WTC11 (cell line): ENCODE measurements at regions not wholly inside any gene's neighbourhood (a gene's known extent, or its start where the extent isn't known, plus 50 kb on each side); places are given as distances from the start of the nearest gene placed in this dataset.

Source experiments
- ATAC-seq: fragments of 200-7000 bp; cut with Tn5 transposase; 2 replicates; pipeline ENCODE4 v1.10.0; 2021; ENCODE audit warnings: mild to moderate bottlenecking, moderate library complexity
- CTCF ChIA-PET: fragments of 300-600 bp; sonication (Branson Sonifier 250); formaldehyde crosslinking; loops from one replicate; lab custom pipeline; 2021; ENCODE audit warnings: antibody characterized with exemption; lab: Charles Lee
- POLR2A ChIA-PET: fragments of 350-600 bp; sonication (Branson Sonifier 250); formaldehyde crosslinking; loops from one replicate; lab custom pipeline; 2021; ENCODE audit warnings: antibody characterized with exemption; lab: Charles Lee
- DNase-seq: peaks from one replicate; pipeline ENCODE4 v3.0.0; 2021; ENCODE audit warnings: low spot score
- H3K27ac Mint-ChIP-seq: 2 replicates; pipeline ENCODE4 v1.8.0; 2021; ENCODE audit warnings: mixed read lengths
- H3K27me3 Mint-ChIP-seq: 2 replicates; pipeline ENCODE4 v1.8.0; 2021; ENCODE audit warnings: low read depth, mild to moderate bottlenecking, moderate library complexity, mixed read lengths
- H3K36me3 Mint-ChIP-seq: 2 replicates; pipeline ENCODE4 v1.8.0; 2021; ENCODE audit warnings: mixed read lengths
- H3K4me1 Mint-ChIP-seq: 2 replicates; pipeline ENCODE4 v1.8.0; 2022; ENCODE audit warnings: mixed read lengths
- H3K4me3 Mint-ChIP-seq: 2 replicates; pipeline ENCODE4 v1.8.0; 2021; ENCODE audit warnings: mild to moderate bottlenecking, moderate library complexity, mixed read lengths
- H3K9me3 Mint-ChIP-seq: 2 replicates; pipeline ENCODE4 v1.8.0; 2021; ENCODE audit warnings: mixed read lengths
- AFF4 ChIP-seq: sonication (generic); formaldehyde crosslinking; IDR thresholded peaks from 2 replicates; pipeline ENCODE4 v1.8.1; 2023; ENCODE audit warnings: mild to moderate bottlenecking, missing genetic modification reagents, borderline replicate concordance
- CREB1 ChIP-seq: sonication (generic); formaldehyde crosslinking; IDR thresholded peaks from 2 replicates; pipeline ENCODE4 v1.8.0; 2023; ENCODE audit warnings: mild to moderate bottlenecking, missing genetic modification reagents
- EMX1 ChIP-seq: fragments of 250-450 bp; sonication (Bioruptor Pico); IDR thresholded peaks from 2 replicates; pipeline ENCODE4 v1.8.0; 2021; ENCODE audit warnings: mild to moderate bottlenecking
- HMGA2 ChIP-seq: fragments of 250-450 bp; sonication (Bioruptor Pico); IDR thresholded peaks from 2 replicates; pipeline ENCODE4 v1.4.0; 2021; ENCODE audit warnings: mild to moderate bottlenecking, moderate library complexity
- HMGXB4 ChIP-seq: sonication (generic); formaldehyde crosslinking; IDR thresholded peaks from 2 replicates; pipeline ENCODE4 v1.8.1; 2023; ENCODE audit warnings: mild to moderate bottlenecking, moderate library complexity, missing genetic modification reagents
- IRF2 ChIP-seq: sonication (generic); formaldehyde crosslinking; IDR thresholded peaks from 2 replicates; pipeline ENCODE4 v1.8.0; 2022; ENCODE audit warnings: low read depth, missing genetic modification reagents, borderline replicate concordance
- JAZF1 ChIP-seq: fragments of 250-450 bp; sonication (Bioruptor Pico); IDR thresholded peaks from 2 replicates; pipeline ENCODE4 v1.9.0; 2021; ENCODE audit warnings: moderate library complexity, mild to moderate bottlenecking, inconsistent platforms
- MAX ChIP-seq: sonication (generic); formaldehyde crosslinking; IDR thresholded peaks from 2 replicates; pipeline ENCODE4 v1.8.0; 2022; ENCODE audit warnings: mild to moderate bottlenecking, missing genetic modification reagents
- NFATC4 ChIP-seq: fragments of 250-450 bp; sonication (Bioruptor Pico); IDR thresholded peaks from 2 replicates; pipeline ENCODE4 v1.9.0; 2021; ENCODE audit warnings: mild to moderate bottlenecking
- NR2C2 ChIP-seq: sonication (generic); formaldehyde crosslinking; IDR thresholded peaks from 2 replicates; pipeline ENCODE4 v1.8.0; 2022; ENCODE audit warnings: mild to moderate bottlenecking, missing genetic modification reagents
- OVOL2 ChIP-seq: fragments of 250-450 bp; sonication (Bioruptor Pico); IDR thresholded peaks from 2 replicates; pipeline ENCODE4 v1.9.0; 2021; ENCODE audit warnings: mild to moderate bottlenecking, borderline replicate concordance
- SMAD4 ChIP-seq: sonication (generic); formaldehyde crosslinking; IDR thresholded peaks from 2 replicates; pipeline ENCODE4 v1.8.0; 2022; ENCODE audit warnings: mild to moderate bottlenecking, missing genetic modification reagents
- TCF7 ChIP-seq: sonication (generic); formaldehyde crosslinking; IDR thresholded peaks from 2 replicates; pipeline ENCODE4 v1.8.0; 2022; ENCODE audit warnings: mild to moderate bottlenecking, low read depth, missing genetic modification reagents, moderate library complexity
- USF2 ChIP-seq: sonication (generic); formaldehyde crosslinking; IDR thresholded peaks from 2 replicates; pipeline ENCODE4 v1.8.1; 2023; ENCODE audit warnings: mild to moderate bottlenecking, missing genetic modification reagents, moderate library complexity
- ZBTB21 ChIP-seq: sonication (generic); formaldehyde crosslinking; IDR thresholded peaks from 2 replicates; pipeline ENCODE4 v1.8.1; 2023; ENCODE audit warnings: mild to moderate bottlenecking, missing genetic modification reagents, borderline replicate concordance
- ZNF219 ChIP-seq: sonication (generic); formaldehyde crosslinking; IDR thresholded peaks from 2 replicates; pipeline ENCODE4 v1.8.0; 2023; ENCODE audit warnings: missing genetic modification reagents, mild to moderate bottlenecking, borderline replicate concordance
- ZNF423 ChIP-seq: fragments of 250-450 bp; sonication (Bioruptor Pico); IDR thresholded peaks from 2 replicates; pipeline ENCODE4 v2.1.2; 2022; ENCODE audit warnings: mild to moderate bottlenecking, moderate library complexity
- TF ChIP-seq, protein P1 (sequence below): sonication (generic); formaldehyde crosslinking; IDR thresholded peaks from 2 replicates; pipeline ENCODE4 v1.8.0; 2022; ENCODE audit warnings: missing genetic modification reagents
- TF ChIP-seq, protein P2 (sequence below): sonication (generic); formaldehyde crosslinking; IDR thresholded peaks from 2 replicates; pipeline ENCODE4 v1.8.1; 2022; ENCODE audit warnings: low read depth, mild to moderate bottlenecking, moderate library complexity, missing genetic modification reagents, borderline replicate concordance
- TF ChIP-seq, protein P3 (sequence below): sonication (generic); formaldehyde crosslinking; IDR thresholded peaks from 2 replicates; pipeline ENCODE4 v1.8.0; 2022; ENCODE audit warnings: mild to moderate bottlenecking, missing genetic modification reagents

- no peak for ATAC-seq
- no peak overlapping the region for H3K4me3 Mint-ChIP-seq
- no peaks in the 10 kb centered on the region for H3K27me3 Mint-ChIP-seq
- peaks cover 8% of the 10 kb centered on the region; the same call in 1 of the 2 replicates for H3K4me1 Mint-ChIP-seq
- ChIA-PET CTCF (interaction anchor here (1.4 kb wide), 1 partner anchor 144 kb away, joined by 3 read pairs; no protein-coding TSS in a partner anchor), POLR2A (no interaction called here)
- no peak overlapping the region for H3K27ac Mint-ChIP-seq
- TF ChIP-seq OVOL2 (no peak), HMGA2 (CRISPR knock-in tag) (no peak), NFATC4 (CRISPR knock-in tag) (no peak), TCF7 (CRISPR knock-in tag) (no peak), HMGXB4 (no peak), ZNF423 (CRISPR knock-in tag) (no peak), ZBTB21 (no peak), MAX (no peak), IRF2 (CRISPR knock-in tag) (no peak)
- TF ChIP-seq, protein P1, sequence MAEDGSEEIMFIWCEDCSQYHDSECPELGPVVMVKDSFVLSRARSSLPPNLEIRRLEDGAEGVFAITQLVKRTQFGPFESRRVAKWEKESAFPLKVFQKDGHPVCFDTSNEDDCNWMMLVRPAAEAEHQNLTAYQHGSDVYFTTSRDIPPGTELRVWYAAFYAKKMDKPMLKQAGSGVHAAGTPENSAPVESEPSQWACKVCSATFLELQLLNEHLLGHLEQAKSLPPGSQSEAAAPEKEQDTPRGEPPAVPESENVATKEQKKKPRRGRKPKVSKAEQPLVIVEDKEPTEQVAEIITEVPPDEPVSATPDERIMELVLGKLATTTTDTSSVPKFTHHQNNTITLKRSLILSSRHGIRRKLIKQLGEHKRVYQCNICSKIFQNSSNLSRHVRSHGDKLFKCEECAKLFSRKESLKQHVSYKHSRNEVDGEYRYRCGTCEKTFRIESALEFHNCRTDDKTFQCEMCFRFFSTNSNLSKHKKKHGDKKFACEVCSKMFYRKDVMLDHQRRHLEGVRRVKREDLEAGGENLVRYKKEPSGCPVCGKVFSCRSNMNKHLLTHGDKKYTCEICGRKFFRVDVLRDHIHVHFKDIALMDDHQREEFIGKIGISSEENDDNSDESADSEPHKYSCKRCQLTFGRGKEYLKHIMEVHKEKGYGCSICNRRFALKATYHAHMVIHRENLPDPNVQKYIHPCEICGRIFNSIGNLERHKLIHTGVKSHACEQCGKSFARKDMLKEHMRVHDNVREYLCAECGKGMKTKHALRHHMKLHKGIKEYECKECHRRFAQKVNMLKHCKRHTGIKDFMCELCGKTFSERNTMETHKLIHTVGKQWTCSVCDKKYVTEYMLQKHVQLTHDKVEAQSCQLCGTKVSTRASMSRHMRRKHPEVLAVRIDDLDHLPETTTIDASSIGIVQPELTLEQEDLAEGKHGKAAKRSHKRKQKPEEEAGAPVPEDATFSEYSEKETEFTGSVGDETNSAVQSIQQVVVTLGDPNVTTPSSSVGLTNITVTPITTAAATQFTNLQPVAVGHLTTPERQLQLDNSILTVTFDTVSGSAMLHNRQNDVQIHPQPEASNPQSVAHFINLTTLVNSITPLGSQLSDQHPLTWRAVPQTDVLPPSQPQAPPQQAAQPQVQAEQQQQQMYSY (CRISPR knock-in tag) = no peak
- TF ChIP-seq, protein P2, sequence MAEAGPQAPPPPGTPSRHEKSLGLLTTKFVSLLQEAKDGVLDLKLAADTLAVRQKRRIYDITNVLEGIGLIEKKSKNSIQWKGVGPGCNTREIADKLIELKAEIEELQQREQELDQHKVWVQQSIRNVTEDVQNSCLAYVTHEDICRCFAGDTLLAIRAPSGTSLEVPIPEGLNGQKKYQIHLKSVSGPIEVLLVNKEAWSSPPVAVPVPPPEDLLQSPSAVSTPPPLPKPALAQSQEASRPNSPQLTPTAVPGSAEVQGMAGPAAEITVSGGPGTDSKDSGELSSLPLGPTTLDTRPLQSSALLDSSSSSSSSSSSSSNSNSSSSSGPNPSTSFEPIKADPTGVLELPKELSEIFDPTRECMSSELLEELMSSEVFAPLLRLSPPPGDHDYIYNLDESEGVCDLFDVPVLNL = no peak
- H3K36me3 Mint-ChIP-seq = peaks cover 7% of the 10 kb centered on the region; the same call in 1 of the 2 replicates
- no peak for DNase-seq
- H3K9me3 Mint-ChIP-seq = peaks cover 22% of the 10 kb centered on the region
Observed at GRCh38 chr20:17794400-17794799, 94.6 kb downstream of the BANF2 start.

DNA sequence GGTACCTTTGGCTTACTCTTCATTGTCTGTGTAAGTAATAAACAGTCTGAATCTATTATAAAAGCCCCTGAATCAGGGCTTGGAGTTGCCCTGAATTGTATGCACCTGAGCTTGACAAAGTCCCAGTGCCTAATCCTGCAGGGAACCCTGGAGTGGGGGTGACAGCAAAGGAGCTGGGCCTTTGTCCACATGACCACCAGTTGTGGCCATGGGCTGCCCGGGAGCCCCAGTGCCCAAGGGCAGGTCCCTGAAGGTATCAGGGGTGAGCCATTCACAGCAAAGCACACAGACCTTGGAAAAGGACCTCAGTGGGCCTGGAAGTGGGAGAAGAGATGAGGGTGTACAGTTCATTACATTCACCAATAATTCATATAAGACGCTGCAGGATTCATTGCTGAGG, 94.2 kb downstream of the BANF2 start:
- ChIA-PET CTCF (interaction anchor here (1.4 kb wide), 1 partner anchor 145 kb away, joined by 3 read pairs; no protein-coding TSS in a partner anchor), POLR2A (no interaction called here)
- H3K4me1 Mint-ChIP-seq = peaks cover 8% of the 10 kb centered on the region; the same call in 1 of the 2 replicates
- no peak overlapping the region for H3K4me3 Mint-ChIP-seq
- peaks cover 18% of the 10 kb centered on the region for H3K9me3 Mint-ChIP-seq
- ATAC-seq (no peak), DNase-seq (no peak)
- H3K27ac Mint-ChIP-seq = no peak overlapping the region
- H3K36me3 Mint-ChIP-seq = peaks cover 4% of the 10 kb centered on the region; the same call in 1 of the 2 replicates
- no peaks in the 10 kb centered on the region for H3K27me3 Mint-ChIP-seq
- TF ChIP-seq NR2C2 (CRISPR knock-in tag) = no peak
- no peak for TF ChIP-seq ZNF219
- TF ChIP-seq, protein P2 = no peak
- no peak for TF ChIP-seq EMX1 (CRISPR knock-in tag)
- no peak for TF ChIP-seq SMAD4 (CRISPR knock-in tag)
- no peak for TF ChIP-seq JAZF1
- TF ChIP-seq, protein P3, sequence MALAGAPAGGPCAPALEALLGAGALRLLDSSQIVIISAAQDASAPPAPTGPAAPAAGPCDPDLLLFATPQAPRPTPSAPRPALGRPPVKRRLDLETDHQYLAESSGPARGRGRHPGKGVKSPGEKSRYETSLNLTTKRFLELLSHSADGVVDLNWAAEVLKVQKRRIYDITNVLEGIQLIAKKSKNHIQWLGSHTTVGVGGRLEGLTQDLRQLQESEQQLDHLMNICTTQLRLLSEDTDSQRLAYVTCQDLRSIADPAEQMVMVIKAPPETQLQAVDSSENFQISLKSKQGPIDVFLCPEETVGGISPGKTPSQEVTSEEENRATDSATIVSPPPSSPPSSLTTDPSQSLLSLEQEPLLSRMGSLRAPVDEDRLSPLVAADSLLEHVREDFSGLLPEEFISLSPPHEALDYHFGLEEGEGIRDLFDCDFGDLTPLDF (CRISPR knock-in tag) = no peak
- TF ChIP-seq USF2 (CRISPR knock-in tag) = no peak
- TF ChIP-seq CREB1 (CRISPR knock-in tag) = no peak
- no peak for TF ChIP-seq MAX
- TF ChIP-seq AFF4 (CRISPR knock-in tag) = no peak
